DND-41 (cell line): ENCODE measurements at regions not wholly inside any gene's neighbourhood (a gene's known extent, or its start where the extent isn't known, plus 50 kb on each side); places are given as distances from the start of the nearest gene placed in this dataset.

Source experiments
- ATAC-seq: fragments of 200-7000 bp; cut with Tn5 transposase; 3 replicates; pipeline ENCODE4 v1.9.1; 2021; ENCODE audit warnings: low read depth; ENCODE audit not compliant: insufficient read depth
- DNase-seq: peaks from one replicate; pipeline ENCODE4 v3.0.0-alpha.2; 2020
- H2AFZ ChIP-seq: 2 replicates; pipeline ENCODE4 v1.6.0; 2012; ENCODE audit warnings: low read depth, low read length
- H3K27ac ChIP-seq: 2 replicates; pipeline ENCODE4 v1.5.1; 2012; ENCODE audit warnings: low read length, inconsistent platforms
- H3K27me3 ChIP-seq: fragments of 200-600 bp; sonication (generic); 2 replicates; pipeline ENCODE4 v1.6.0; 2012; ENCODE audit warnings: low read length, mild to moderate bottlenecking, inconsistent platforms; ENCODE audit not compliant: insufficient read depth, poor library complexity
- H3K36me3 ChIP-seq: 2 replicates; pipeline ENCODE4 v1.5.1; 2012; ENCODE audit warnings: low read length, inconsistent platforms; ENCODE audit not compliant: insufficient read depth
- H3K4me1 ChIP-seq: 2 replicates; pipeline ENCODE4 v1.5.1; 2012; ENCODE audit warnings: mild to moderate bottlenecking, low read length; ENCODE audit not compliant: insufficient read depth
- H3K4me2 ChIP-seq: 2 replicates; pipeline ENCODE4 v1.6.0; 2012; ENCODE audit warnings: mild to moderate bottlenecking, moderate library complexity, low read length, inconsistent platforms; ENCODE audit not compliant: insufficient read depth
- H3K4me3 ChIP-seq, 2 experiments: fragments of 200-600 bp in 1 of 2; shearing (Covaris generic) in 1 of 2; 2 replicates each; pipeline ENCODE4 v1.5.1; 2012 to 2016; ENCODE audit warnings: inconsistent platforms in 2 of 2, low read length in 2 of 2, mild to moderate bottlenecking in 2 of 2, low read depth in 1 of 2, moderate library complexity in 1 of 2
- H3K79me2 ChIP-seq: 2 replicates; pipeline ENCODE4 v1.6.0; 2012; ENCODE audit warnings: low read length, inconsistent platforms; ENCODE audit not compliant: insufficient read depth
- H3K9ac ChIP-seq: 2 replicates; pipeline ENCODE4 v1.6.0; 2012; ENCODE audit warnings: low read depth, mild to moderate bottlenecking, inconsistent platforms, low read length, moderate library complexity
- H3K9me3 ChIP-seq: 2 replicates; pipeline ENCODE4 v1.5.1; 2012; ENCODE audit warnings: low read length, moderate library complexity, mild to moderate bottlenecking, inconsistent platforms; ENCODE audit not compliant: insufficient read depth, severe bottlenecking
- H4K20me1 ChIP-seq: 2 replicates; pipeline ENCODE4 v1.6.0; 2012; ENCODE audit warnings: low read length; ENCODE audit not compliant: insufficient read depth
- EZH2 ChIP-seq: IDR thresholded peaks from 3 replicates; pipeline ENCODE4 v1.6.1; 2012; ENCODE audit warnings: borderline replicate concordance, low read depth, mild to moderate bottlenecking, moderate library complexity, low read length, inconsistent platforms; ENCODE audit not compliant: severe bottlenecking
- TF ChIP-seq, protein P1 (sequence below): IDR thresholded peaks from 2 replicates; pipeline ENCODE4 v1.5.1; 2012; ENCODE audit warnings: borderline replicate concordance, low read length, moderate library complexity, mild to moderate bottlenecking; ENCODE audit not compliant: poor library complexity, severe bottlenecking; ENCODE audit errors: extremely low read depth

DNA sequence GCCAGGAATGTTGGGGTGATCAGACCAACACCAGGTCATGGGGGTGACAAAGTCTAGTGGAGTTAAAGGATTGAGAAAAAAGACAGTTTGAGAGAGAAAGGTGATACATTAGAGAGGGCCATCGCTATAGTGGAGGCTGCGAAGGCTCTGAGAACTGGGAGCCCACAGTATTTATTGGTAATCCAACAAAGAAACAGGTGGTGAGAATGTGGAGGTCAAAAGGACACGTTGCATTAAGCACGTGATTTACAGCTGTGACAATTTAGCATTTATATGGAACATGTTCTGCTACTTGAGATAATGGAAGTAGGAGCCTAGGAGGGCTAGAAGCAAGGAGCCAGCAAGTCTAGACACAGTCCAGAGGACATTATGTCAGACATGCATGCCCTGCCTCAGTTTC lies 2086.5 kb upstream of the C9orf72 start:
- Histone ChIP-seq H3K4me2 (no peak overlapping the region), H3K4me1 (no peaks in the 10 kb centered on the region), H3K4me3 (no peak overlapping the region), H4K20me1 (no peaks in the 10 kb centered on the region), H3K36me3 (no peaks in the 10 kb centered on the region), H2AFZ (no peak overlapping the region), H3K27me3 (no peaks in the 10 kb centered on the region), H3K9ac (no peak overlapping the region), H3K9me3 (no peaks in the 10 kb centered on the region), H3K27ac (no peak overlapping the region), H3K79me2 (no peaks in the 10 kb centered on the region)
- DNase-seq, result no peak
- ATAC-seq, result no peak
- TF ChIP-seq, protein P1, sequence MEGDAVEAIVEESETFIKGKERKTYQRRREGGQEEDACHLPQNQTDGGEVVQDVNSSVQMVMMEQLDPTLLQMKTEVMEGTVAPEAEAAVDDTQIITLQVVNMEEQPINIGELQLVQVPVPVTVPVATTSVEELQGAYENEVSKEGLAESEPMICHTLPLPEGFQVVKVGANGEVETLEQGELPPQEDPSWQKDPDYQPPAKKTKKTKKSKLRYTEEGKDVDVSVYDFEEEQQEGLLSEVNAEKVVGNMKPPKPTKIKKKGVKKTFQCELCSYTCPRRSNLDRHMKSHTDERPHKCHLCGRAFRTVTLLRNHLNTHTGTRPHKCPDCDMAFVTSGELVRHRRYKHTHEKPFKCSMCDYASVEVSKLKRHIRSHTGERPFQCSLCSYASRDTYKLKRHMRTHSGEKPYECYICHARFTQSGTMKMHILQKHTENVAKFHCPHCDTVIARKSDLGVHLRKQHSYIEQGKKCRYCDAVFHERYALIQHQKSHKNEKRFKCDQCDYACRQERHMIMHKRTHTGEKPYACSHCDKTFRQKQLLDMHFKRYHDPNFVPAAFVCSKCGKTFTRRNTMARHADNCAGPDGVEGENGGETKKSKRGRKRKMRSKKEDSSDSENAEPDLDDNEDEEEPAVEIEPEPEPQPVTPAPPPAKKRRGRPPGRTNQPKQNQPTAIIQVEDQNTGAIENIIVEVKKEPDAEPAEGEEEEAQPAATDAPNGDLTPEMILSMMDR, result no peak
- TF ChIP-seq EZH2, result no peak

DNA sequence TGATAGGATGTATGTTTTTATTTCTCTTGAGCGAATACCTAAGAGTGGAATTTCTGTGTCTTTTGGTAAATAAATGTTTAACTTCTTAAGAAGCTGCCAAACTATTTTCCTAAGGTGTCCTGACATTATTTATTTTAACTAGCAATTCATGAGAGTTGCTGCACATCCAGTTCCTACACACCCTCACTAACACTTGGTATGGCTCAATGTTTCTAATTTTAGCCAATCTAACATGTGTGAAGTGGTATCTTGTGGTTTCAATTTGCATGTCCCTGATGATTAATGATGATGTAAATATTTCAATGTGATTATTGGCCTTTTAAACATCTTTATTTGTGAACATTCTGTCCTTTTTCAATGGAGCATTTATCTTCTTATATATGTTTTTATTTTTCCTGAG lies 2095.5 kb upstream of the C9orf72 start:
- Histone ChIP-seq H3K79me2 (no peaks in the 10 kb centered on the region), H3K27ac (no peak overlapping the region), H3K4me2 (no peak overlapping the region), H4K20me1 (no peaks in the 10 kb centered on the region), H3K9me3 (no peaks in the 10 kb centered on the region), H3K36me3 (no peaks in the 10 kb centered on the region), H3K4me3 (no peak overlapping the region), H3K9ac (no peak overlapping the region), H3K27me3 (no peaks in the 10 kb centered on the region), H3K4me1 (no peaks in the 10 kb centered on the region), H2AFZ (no peak overlapping the region)
- DNase-seq (no peak), ATAC-seq (no peak)
- TF ChIP-seq, protein P1, result no peak
- TF ChIP-seq EZH2, result no peak

DNA sequence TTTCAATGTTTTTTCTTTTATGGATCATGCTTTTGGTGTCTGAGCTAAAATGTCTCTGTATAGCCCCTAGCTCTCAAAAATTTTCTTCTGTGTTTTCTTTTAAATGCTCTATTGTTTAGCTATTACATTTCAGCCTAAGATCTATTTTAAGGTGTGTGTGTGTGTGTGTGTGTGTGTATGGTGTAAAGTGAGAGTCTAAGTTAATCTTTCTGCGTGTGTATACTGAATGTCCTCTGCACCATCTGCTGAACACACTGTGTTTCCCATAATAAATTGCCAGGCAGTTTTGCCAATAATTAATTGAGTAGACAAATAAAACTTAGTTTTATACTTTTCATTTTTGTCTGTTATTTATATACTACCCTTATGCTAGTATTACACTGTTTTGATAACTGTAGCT lies 2096.3 kb upstream of the C9orf72 start:
- Histone ChIP-seq H3K79me2 (no peaks in the 10 kb centered on the region), H3K4me3 (no peak overlapping the region), H2AFZ (no peak overlapping the region), H3K4me1 (no peaks in the 10 kb centered on the region), H3K9ac (no peak overlapping the region), H3K4me2 (no peak overlapping the region), H3K27me3 (no peaks in the 10 kb centered on the region), H3K9me3 (no peaks in the 10 kb centered on the region), H3K27ac (no peak overlapping the region), H4K20me1 (no peaks in the 10 kb centered on the region), H3K36me3 (no peaks in the 10 kb centered on the region)
- DNase-seq, result no peak
- TF ChIP-seq, protein P1, result no peak
- no peak for TF ChIP-seq EZH2
- ATAC-seq, result no peak

DNA sequence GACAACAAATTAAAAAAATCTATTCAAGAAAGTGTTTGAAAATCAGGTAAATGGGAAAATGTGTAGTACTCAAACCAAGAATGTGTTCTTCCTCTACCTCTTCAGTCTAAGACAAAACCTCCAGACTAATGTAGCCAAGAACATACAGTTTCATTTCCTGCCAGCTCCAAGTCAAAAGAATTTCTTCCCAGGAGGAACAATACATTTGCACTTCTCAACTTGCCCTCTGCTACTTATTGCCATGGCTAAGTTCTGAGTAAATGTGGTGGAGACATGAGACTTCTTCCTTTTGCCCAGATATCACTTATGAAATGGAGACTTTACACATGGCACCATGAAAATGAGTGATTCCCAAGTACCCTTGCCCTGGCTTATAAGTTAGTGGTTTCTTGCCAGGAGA lies 2112.2 kb upstream of the C9orf72 start:
- ATAC-seq (no peak), DNase-seq (no peak)
- no peaks in the 10 kb centered on the region for H3K79me2 ChIP-seq
- H4K20me1 ChIP-seq, result no peaks in the 10 kb centered on the region
- no peaks in the 10 kb centered on the region for H3K4me1 ChIP-seq
- no peak overlapping the region for H2AFZ ChIP-seq
- no peaks in the 10 kb centered on the region for H3K36me3 ChIP-seq
- H3K27me3 ChIP-seq, result no peaks in the 10 kb centered on the region
- no peak overlapping the region for H3K9ac ChIP-seq
- no peaks in the 10 kb centered on the region for H3K9me3 ChIP-seq
- TF ChIP-seq, protein P1, result no peak
- no peak for TF ChIP-seq EZH2
- no peak overlapping the region for H3K4me2 ChIP-seq
- H3K4me3 ChIP-seq, result no peak overlapping the region
- H3K27ac ChIP-seq, result no peak overlapping the region
